SJSA1 (cell line): ENCODE measurements at regions not wholly inside any gene's neighbourhood (a gene's known extent, or its start where the extent isn't known, plus 50 kb on each side); places are given as distances from the start of the nearest gene placed in this dataset.
A peak's percentile ranks its signal among the peaks of the same experiment; 100 is the strongest.

ENCODE experiments used
- DNase-seq, 2 experiments: peaks; one replicate each; pipeline ENCODE4 v3.0.0-alpha.2; 2015 to 2020; ENCODE audit warnings: low spot score in 2 of 2, low read depth in 1 of 2
- H3K27ac ChIP-seq: fragments of 250-450 bp; sonication (Bioruptor Pico); 2 replicates; pipeline ENCODE4 v1.5.1; 2020; ENCODE audit warnings: mild to moderate bottlenecking, moderate library complexity
- H3K27me3 ChIP-seq: fragments of 250-450 bp; sonication (Bioruptor Pico); replicated peaks from 2 replicates; pipeline ENCODE4 v1.5.1; 2020; ENCODE audit warnings: mild to moderate bottlenecking, moderate library complexity
- H3K36me3 ChIP-seq: fragments of 250-450 bp; sonication (Bioruptor Pico); 2 replicates; pipeline ENCODE4 v1.5.1; 2020; ENCODE audit warnings: mild to moderate bottlenecking
- H3K4me1 ChIP-seq: fragments of 250-450 bp; sonication (Bioruptor Pico); replicated peaks from 2 replicates; pipeline ENCODE4 v1.6.1; 2021; ENCODE audit warnings: mild to moderate bottlenecking
- H3K4me3 ChIP-seq: fragments of 250-450 bp; sonication (Bioruptor Pico); 2 replicates; pipeline ENCODE4 v1.5.1; 2020; ENCODE audit warnings: mild to moderate bottlenecking
- H3K9me3 ChIP-seq: fragments of 250-450 bp; sonication (Bioruptor Pico); replicated peaks from 2 replicates; pipeline ENCODE4 v1.5.1; 2020; ENCODE audit warnings: mild to moderate bottlenecking

DNA sequence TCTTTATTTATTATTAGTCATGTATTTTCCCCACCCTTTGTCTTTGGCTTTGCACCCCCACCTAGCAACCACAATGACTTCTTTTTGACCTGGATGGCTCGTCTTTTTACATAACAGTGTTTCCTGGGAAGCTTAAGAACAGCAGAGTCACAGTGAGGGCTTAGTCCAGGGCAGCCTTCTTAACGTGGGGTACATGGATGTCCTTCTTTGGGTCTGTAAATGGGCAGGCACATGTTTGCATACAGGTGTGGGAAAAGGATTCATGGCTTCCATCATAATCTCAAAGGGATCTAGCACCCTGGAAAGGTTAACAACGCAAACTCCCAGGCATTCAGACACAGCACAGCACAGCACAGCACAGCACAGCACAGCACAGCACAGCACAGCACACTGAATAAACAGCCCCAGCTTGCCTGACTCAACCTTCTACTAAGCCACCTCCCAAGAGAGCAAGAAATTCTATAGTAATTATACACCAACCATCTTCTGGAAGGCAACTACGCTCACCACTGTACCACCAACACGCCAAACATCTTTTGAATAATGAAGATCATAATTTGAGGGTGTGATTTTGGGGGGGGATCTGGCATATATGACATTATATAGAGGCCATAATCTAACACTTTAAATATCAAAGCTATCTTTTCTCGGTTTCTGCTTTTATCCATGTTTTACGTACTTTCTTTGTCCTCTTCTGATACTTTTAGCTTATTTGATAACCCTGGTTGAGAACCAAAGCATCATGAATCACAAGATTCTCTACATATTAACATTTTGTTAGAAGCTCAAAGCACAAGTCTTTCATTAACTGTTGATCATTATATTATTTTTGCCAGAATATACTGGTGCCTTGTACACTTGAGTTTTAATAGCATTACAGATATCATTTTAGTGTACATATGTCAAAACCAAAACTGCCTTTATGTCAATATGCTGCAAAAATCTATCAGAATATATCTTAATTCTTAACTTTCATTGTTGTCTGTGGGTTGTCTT is 177.2 kb upstream of the KLF14 start:
- H3K4me1 ChIP-seq = peaks cover 67% of the 10 kb centered on the region
- H3K36me3 ChIP-seq = peaks cover 42% of the 10 kb centered on the region
- H3K4me3 ChIP-seq = peak overlapping the region; percentile 48
- H3K27ac ChIP-seq = peak overlapping the region; percentile 100
- no peaks in the 10 kb centered on the region for H3K27me3 ChIP-seq
- H3K9me3 ChIP-seq = no peaks in the 10 kb centered on the region
- DNase-seq = peak; percentile 70

DNA sequence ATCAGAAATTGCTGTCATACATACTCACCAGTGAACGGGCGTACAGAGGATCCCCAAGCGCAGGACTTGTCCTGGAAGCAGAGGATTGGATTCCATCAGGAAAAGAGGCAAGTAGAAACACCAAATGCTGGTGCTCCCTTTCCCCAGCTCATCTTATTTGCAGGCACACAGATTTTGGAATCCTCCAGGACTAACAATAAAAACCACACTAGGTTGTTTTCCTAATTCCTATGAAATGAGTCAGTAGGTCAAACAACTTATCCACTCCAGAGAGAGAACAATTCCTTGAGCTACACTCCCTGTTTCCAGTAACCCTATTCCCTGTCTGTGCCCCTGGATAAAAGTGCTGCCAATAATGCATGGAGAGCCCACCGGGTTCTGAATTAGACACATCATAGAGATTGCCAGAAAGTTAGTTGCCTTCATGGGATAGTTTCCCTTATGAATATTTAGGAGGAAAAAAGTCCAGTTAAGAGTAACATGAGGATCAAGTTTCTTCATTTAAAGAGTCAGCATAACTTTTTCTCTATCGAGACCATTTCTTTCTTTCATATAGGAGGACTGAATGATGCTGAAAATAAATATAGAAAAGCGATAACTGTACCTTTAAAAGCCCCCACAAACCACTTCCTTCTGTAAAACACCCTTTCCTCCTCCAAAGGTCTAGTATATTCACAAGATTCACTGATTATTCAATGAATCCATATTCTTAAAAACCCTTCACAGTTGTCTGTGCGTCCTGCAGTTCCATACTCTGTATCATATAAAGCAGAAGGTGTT is 178.3 kb upstream of the KLF14 start:
- peaks cover 38% of the 10 kb centered on the region for H3K36me3 ChIP-seq
- DNase-seq = peak; percentile 75 to 92
- peaks cover 71% of the 10 kb centered on the region for H3K4me1 ChIP-seq
- H3K27me3 ChIP-seq = no peaks in the 10 kb centered on the region
- peak overlapping the region; percentile 48 for H3K4me3 ChIP-seq
- H3K9me3 ChIP-seq = no peaks in the 10 kb centered on the region
- peak overlapping the region; percentile 100 for H3K27ac ChIP-seq

DNA sequence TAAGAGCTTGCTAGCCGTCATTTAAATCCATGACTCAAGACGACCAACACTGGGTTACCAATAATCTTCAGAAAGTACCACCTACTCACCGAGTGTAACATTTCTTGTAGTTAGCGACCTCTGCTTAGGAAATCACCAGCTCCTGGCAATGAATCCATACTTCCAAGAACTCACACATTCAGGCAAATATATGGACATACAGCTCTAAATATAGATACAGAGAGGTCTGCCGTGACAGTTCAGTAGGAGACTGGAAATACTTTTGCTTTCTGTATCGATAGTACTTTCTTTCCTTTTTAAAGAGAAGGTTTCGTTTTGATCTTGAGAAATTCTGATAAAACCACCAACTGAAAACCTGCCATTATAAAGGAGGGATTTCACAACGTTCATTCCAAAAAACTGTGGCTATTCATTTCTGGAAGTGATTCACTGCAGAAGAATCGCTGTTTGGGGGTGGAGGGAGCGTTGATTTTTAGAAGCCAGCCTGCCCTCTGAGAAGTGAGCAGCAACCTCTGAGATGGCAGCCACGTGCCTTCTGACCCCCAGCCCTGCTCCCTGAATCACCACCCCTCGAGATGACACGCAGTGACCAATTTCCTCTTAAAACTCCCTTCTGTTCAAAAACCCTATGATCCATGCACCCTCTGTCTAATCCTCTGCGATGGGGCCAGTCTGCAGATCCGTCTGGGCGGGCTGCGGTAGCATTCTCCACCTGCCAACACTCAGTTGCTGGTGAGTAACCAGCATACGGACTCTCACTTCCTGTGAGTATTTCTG is 179.0 kb upstream of the KLF14 start:
- peaks cover 74% of the 10 kb centered on the region for H3K4me1 ChIP-seq
- DNase-seq = peak; percentile 96 to 98
- peaks cover 35% of the 10 kb centered on the region for H3K36me3 ChIP-seq
- no peaks in the 10 kb centered on the region for H3K9me3 ChIP-seq
- no peaks in the 10 kb centered on the region for H3K27me3 ChIP-seq
- H3K27ac ChIP-seq = peak overlapping the region; percentile 100
- H3K4me3 ChIP-seq = peak overlapping the region; percentile 48

DNA sequence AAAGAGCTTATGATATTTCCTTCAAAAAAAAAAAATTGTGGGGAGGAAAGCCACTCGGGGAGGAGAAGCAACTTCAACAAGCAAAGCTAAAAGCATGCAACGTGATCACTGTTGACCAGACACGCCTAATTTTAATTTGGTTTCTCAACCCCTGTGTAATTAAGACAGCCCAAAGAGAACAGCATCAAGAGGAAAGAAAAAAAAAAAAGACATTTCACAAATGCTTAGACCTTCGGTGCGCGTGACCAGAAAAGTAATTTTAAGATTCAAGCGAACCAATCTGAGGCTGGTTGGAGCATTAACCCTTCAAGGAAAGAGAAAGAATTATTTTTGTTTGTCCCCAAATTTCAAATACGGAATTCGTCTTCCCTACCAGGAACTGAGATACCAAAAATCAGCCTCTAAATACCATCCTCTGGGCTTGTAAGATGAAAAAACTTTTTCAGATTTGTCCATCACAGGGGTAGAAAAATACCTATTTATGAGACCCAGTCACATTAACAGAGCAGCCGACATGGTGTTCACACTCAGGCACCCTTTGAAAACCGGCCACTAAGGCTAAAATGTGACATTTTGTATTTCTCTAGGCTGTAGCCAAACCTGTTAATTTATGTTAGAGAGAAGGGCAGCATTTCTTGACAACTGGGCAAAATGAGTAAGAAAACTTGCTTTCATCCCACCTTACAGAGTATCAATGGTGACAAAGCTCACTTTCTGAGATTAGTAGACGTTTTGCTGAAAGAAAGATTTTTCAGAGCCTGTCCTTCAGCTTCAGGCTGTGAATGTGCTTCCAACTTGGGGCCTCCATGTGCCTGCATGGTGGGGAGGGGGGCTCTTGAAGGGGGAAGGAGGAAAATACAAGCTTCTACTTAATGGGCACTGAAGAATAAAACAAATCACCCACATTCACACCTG is 179.9 kb upstream of the KLF14 start:
- Histone ChIP-seq H3K4me1 (peaks cover 76% of the 10 kb centered on the region), H3K36me3 (peaks cover 34% of the 10 kb centered on the region), H3K27ac (peak overlapping the region; percentile 100), H3K9me3 (no peaks in the 10 kb centered on the region), H3K27me3 (no peaks in the 10 kb centered on the region), H3K4me3 (peak overlapping the region; percentile 48)
- no peak for DNase-seq

DNA sequence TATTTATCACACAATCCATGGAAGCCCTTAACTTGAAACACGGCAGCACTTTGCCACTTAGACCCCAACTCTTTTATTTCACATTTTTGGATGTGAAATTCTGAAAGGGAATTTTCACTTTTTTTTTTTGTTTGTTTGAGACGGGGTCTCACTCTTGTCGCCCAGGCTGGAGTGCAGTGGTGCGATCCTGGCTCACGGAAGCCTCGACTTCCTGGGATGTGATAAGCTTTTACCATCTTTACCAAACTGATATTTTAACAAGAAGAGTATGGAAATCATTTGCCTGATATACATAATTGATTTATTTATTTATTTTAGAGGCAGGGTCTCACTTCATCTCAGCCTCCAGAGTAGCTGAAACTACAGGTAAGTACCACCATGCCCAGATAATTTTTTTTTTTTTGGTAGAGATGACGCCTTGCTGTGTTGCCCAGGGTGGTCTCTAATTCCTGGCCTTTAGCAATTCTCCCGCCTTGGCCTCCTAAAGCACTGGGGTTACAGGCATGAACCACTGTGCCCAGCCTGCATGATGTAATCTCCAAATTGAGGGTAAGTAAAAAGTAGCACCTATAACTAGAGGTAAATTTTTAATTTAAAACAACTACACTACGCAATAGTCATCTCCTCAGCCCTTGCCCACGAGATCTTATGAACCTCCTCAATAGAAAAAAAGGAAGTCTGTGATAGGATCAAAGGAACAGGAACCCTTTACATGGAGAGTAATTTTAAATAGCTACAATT is 180.7 kb upstream of the KLF14 start:
- H3K27ac ChIP-seq = peak overlapping the region; percentile 100

DNA sequence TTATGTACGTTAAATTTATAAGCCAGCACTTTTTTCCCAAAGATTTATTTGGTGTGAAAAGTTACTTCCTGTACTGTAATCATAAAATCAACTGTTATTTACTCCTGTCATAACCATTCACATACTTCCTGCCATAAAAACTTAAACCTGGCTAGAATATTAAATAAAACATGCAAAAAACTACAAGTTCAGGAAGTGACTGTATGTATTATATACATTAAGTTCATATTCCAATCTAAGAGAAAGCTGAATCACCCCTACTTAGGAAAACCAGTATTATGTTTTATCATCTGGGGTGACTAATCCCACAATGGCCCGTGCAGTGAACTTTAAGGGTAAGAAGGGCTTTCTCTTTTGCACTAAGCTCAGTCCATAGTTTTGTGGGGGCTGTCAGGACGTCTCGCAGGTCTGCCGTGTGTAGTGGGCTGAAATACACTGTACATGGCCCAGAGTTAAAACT is 183.7 kb upstream of the KLF14 start:
- H3K4me3 ChIP-seq = no peak overlapping the region
- H3K27ac ChIP-seq = peak overlapping the region; percentile 100
- DNase-seq = no peak
- H3K27me3 ChIP-seq = no peaks in the 10 kb centered on the region
- peaks cover 16% of the 10 kb centered on the region for H3K36me3 ChIP-seq
- H3K9me3 ChIP-seq = no peaks in the 10 kb centered on the region
- peaks cover 92% of the 10 kb centered on the region for H3K4me1 ChIP-seq

More for the DNA sequence above, 180.7 kb upstream of the KLF14 start:
- H3K4me1 ChIP-seq = peaks cover 76% of the 10 kb centered on the region
- H3K27me3 ChIP-seq = no peaks in the 10 kb centered on the region
- H3K4me3 ChIP-seq = no peak overlapping the region
- no peak for DNase-seq
- no peaks in the 10 kb centered on the region for H3K9me3 ChIP-seq
- peaks cover 30% of the 10 kb centered on the region for H3K36me3 ChIP-seq

DNA sequence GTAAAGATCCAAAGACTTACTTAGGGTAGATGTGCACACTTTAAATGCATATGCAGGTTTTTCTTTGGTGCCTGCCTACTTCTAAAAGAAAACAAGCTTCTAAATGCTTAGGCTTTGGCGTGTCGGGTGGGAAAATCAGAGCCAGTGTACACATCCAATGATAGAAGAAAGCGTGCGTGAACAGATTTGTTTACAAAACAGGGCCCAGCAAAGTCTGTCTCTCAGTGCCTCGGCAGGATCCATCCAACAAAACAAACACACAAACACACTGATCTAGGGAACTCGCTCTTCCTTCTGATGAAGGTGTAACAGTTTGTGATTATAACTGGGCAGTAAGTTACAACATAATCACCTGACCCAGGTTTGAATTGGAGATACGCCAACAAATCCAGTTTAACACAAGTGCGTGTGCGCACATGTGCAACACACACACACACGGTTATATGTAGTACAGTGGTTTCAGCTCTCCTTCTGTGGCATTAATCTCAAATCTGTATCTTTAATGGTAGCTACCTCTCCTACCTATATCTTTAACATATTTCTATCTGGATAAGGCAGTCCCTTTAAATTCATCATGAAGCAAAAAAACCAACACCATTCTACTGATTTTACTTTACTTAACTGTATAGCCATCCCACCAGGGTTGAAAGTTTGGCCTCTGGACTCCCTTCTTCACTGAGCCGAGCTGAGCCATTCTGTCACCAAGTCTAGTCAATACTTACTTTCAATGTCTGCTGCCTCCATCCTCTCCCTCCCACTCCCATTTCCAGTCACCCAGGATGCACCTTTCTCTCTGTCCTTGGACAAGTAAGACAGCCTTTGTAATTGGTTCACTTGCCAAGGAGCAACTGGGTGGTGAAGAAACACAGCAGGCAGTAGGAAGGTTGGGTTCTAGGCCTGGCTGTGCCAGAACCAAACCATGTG is 184.4 kb upstream of the KLF14 start:
- peak overlapping the region; percentile 100 for H3K27ac ChIP-seq
- no peaks in the 10 kb centered on the region for H3K9me3 ChIP-seq
- no peak overlapping the region for H3K4me3 ChIP-seq
- peaks cover 16% of the 10 kb centered on the region for H3K36me3 ChIP-seq
- no peaks in the 10 kb centered on the region for H3K27me3 ChIP-seq
- peaks cover 96% of the 10 kb centered on the region for H3K4me1 ChIP-seq
- DNase-seq = no peak

DNA sequence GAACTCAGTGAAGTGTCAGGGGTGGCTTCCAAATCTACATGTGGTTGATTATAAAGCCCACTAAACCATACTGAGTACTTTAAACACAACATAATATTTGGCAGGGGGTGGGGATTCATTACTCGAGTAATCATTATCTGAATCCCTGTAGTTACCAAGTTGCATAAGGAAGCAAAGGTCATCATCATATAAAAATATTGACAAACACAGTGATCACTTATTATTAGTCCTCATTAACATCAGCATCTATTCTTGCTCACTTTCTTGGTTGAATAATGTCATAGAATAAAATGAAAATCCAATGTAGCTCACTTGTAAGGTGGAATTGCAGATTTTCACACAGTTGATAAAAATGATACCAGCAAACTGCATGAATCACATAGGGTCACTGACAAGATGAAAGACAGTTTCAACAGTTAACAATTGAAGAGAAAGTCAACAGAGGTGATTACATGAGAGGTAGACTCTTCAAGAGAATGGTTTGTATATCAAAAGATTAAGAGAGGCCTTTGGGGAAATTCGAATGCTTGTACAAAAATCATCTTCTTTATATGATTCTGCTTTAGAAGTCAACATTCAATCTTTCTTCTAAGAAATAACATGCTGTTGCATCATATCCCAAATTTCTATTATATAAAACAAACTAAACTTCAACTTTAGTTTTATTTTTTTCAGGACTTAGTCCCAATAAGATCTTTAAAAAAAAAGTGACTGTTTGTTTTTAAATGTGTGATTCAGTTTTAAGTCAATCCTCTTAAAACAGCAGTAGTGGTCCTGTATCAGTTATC is 185.5 kb upstream of the KLF14 start:
- Histone ChIP-seq H3K27me3 (no peaks in the 10 kb centered on the region), H3K4me1 (peaks cover 86% of the 10 kb centered on the region), H3K4me3 (no peak overlapping the region), H3K36me3 (peaks cover 16% of the 10 kb centered on the region), H3K9me3 (no peaks in the 10 kb centered on the region), H3K27ac (peak overlapping the region; percentile 13; the same call in 1 of the 2 replicates)
- DNase-seq = no peak

DNA sequence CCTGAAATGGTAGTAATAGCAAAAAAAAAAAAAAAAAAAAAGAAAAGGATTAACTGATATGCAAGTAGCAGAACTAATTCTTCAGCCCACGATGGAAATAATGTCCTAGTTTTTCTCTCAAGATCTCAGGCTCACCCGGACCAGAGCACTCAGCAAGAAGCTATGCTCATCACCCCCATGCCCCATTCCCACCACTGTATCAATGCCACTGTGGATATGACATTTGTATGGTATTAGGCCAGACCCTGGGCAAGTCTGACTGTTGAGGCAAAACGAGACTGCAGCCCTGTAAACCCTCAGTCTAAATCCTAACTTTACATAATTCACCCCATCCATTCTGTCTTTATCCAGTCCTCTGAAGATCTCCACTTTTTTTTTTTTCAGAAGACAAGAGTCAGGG is 186.1 kb upstream of the KLF14 start:
- Histone ChIP-seq H3K4me1 (peaks cover 86% of the 10 kb centered on the region), H3K27ac (peak overlapping the region; percentile 73; the same call in 1 of the 2 replicates)
- no peak for DNase-seq

DNA sequence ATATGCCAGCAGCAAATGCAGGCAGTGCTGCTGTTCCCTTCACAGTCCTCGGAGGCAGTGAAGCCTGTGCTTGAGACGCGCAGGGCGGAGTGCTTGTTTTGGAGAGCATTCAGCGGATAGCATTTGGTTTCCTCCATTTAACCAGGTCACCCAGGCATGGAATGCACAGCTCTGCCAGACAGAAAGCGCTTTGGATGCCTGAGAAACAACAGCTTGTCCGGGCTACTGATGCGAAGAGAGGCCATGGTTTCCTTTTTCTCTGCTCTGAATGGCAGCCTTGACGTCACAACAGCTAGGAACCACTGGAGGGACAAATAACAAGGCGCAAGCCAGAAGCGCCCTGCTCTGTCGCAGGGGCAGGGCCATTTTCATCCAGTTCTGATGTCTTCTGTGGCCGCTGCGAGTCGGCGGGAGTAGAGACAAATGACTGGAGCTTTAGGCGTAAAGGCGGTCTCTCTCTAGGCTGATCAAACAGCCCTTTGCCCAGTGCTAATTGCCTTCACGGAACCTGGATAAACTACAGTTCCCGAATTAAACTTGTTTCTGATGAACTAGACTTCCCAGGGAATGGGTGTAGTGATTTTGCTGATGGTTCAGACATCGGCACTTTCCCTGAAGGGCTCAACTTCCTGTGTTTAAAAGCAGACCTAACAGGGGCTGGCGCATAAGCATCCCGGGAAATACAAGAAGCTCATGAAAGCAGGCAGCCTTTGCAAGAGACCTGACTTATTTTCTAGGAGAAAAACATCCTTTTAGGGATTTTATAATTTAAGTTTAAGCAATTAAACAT is 187.6 kb upstream of the KLF14 start:
- peaks cover 16% of the 10 kb centered on the region for H3K36me3 ChIP-seq
- peak overlapping the region; percentile 28 for H3K4me3 ChIP-seq
- H3K4me1 ChIP-seq = peaks cover 77% of the 10 kb centered on the region
- no peaks in the 10 kb centered on the region for H3K9me3 ChIP-seq
- H3K27ac ChIP-seq = peak overlapping the region; percentile 73
- peak; percentile 66 to 78 for DNase-seq
- no peaks in the 10 kb centered on the region for H3K27me3 ChIP-seq

More for the DNA sequence above, 186.1 kb upstream of the KLF14 start:
- H3K27me3 ChIP-seq = no peaks in the 10 kb centered on the region
- no peaks in the 10 kb centered on the region for H3K9me3 ChIP-seq
- no peak overlapping the region for H3K4me3 ChIP-seq
- H3K36me3 ChIP-seq = peaks cover 16% of the 10 kb centered on the region
